Vagina (tissue), 2 donors: ENCODE measurements at regions not wholly inside any gene's neighbourhood (a gene's known extent, or its start where the extent isn't known, plus 50 kb on each side); places are given as distances from the start of the nearest gene placed in this dataset.

Experiments used
- DNase-seq, 2 donors: peaks; one replicate each; pipeline ENCODE4 v3.0.0-alpha.2; 2017; ENCODE audit errors: extremely low spot score in 2 of 2
- H3K27ac ChIP-seq: fragments of 200-600 bp; sonication (generic); one replicate; pipeline ENCODE4 v1.5.1; 2019
- H3K27me3 ChIP-seq: fragments of 200-600 bp; sonication (generic); one replicate; pipeline ENCODE4 v1.5.1; 2019
- H3K36me3 ChIP-seq, 2 donors: fragments of 200-600 bp; sonication (generic); one replicate each; pipeline ENCODE4 v1.5.1; 2017 to 2019
- H3K4me1 ChIP-seq: fragments of 200-600 bp; sonication (generic); one replicate; pipeline ENCODE4 v1.5.1; 2019
- H3K4me3 ChIP-seq, 2 donors: fragments of 200-600 bp; sonication (generic); 1 replicate in 1 of 2; 2 replicates in 1 of 2; pipeline ENCODE4 v1.5.1; 2016 to 2019
- H3K9me3 ChIP-seq: fragments of 200-600 bp; sonication (generic); one replicate; pipeline ENCODE4 v1.5.1; 2019
- CTCF ChIP-seq, 3 experiments: fragments of 450-650 bp in 2 of 3; fragments of 200-600 bp in 1 of 3; sonication (generic) in 1 of 3; IDR thresholded peaks; one replicate each; pipeline ENCODE4 v1.5.1; 2017 to 2019; ENCODE audit warnings: antibody characterized with exemption in 3 of 3, mild to moderate bottlenecking in 2 of 3, moderate library complexity in 2 of 3
- POLR2A ChIP-seq, 2 donors: fragments of 450-650 bp; IDR thresholded peaks; one replicate each; pipeline ENCODE4 v1.6.1; 2017; ENCODE audit warnings: antibody characterized with exemption in 2 of 2, mild to moderate bottlenecking in 2 of 2, moderate library complexity in 2 of 2
- POLR2AphosphoS5 ChIP-seq, 2 donors: sonication (generic); formaldehyde crosslinking; IDR thresholded peaks; one replicate each; pipeline ENCODE4 v1.9.0; 2017; ENCODE audit warnings: antibody characterized with exemption in 2 of 2, mild to moderate bottlenecking in 2 of 2, low read depth in 1 of 2; ENCODE audit not compliant: insufficient read depth in 1 of 2
- intact Hi-C: fragments of 100-400 bp; cut with DNase I; formaldehyde crosslinking; loops from one replicate; pipeline ENCODE4 v1.15.1; 2023

- intact Hi-C loops, result no loop called here
- no peaks in the 10 kb centered on the region for H3K9me3 ChIP-seq
Observed at GRCh38 chr3:154684440-154684839, 254.4 kb upstream of the GPR149 start.

GRCh38 chr3:154684021-154684420 is 254.0 kb upstream of the GPR149 start:
- Histone ChIP-seq H3K27me3 (no peaks in the 10 kb centered on the region), H3K4me1 (no peaks in the 10 kb centered on the region), H3K4me3 (no peak overlapping the region), H3K27ac (no peak overlapping the region), H3K9me3 (no peaks in the 10 kb centered on the region), H3K36me3 (no peaks in the 10 kb centered on the region)
- intact Hi-C loops, result no loop called here
- TF ChIP-seq POLR2AphosphoS5 (IDR thresholded peaks at IDR 0.05; ENCODE audit: insufficient read depth in 1 of 2, low read depth in 1 of 2), result no peak
- TF ChIP-seq CTCF (IDR thresholded peaks at IDR 0.05), result no peak
- TF ChIP-seq POLR2A (IDR thresholded peaks at IDR 0.05), result no peak
- no peak for DNase-seq

More at GRCh38 chr3:154684440-154684839, 254.4 kb upstream of the GPR149 start:
- Histone ChIP-seq H3K36me3 (no peaks in the 10 kb centered on the region), H3K27me3 (no peaks in the 10 kb centered on the region), H3K4me1 (no peaks in the 10 kb centered on the region), H3K27ac (no peak overlapping the region), H3K4me3 (no peak overlapping the region)
- DNase-seq, result no peak
- TF ChIP-seq CTCF (IDR thresholded peaks at IDR 0.05), result no peak

- DNase-seq, result no peak
- H3K4me3 ChIP-seq, result no peak overlapping the region
- no peaks in the 10 kb centered on the region for H3K4me1 ChIP-seq
- no peaks in the 10 kb centered on the region for H3K27me3 ChIP-seq
- TF ChIP-seq POLR2AphosphoS5 (IDR thresholded peaks at IDR 0.05; ENCODE audit: insufficient read depth in 1 of 2, low read depth in 1 of 2) (no peak), POLR2A (IDR thresholded peaks at IDR 0.05) (no peak), CTCF (IDR thresholded peaks at IDR 0.05) (no peak)
- no peaks in the 10 kb centered on the region for H3K36me3 ChIP-seq
- intact Hi-C loops, result no loop called here
- H3K27ac ChIP-seq, result no peak overlapping the region
- H3K9me3 ChIP-seq, result no peaks in the 10 kb centered on the region
Observed at GRCh38 chr3:154678041-154678654, 248.2 kb upstream of the GPR149 start.

GRCh38 chr3:154668835-154669234 is 238.8 kb upstream of the GPR149 start:
- DNase-seq, result no peak
- Histone ChIP-seq H3K36me3 (no peaks in the 10 kb centered on the region), H3K4me1 (no peaks in the 10 kb centered on the region), H3K27me3 (no peaks in the 10 kb centered on the region), H3K4me3 (no peak overlapping the region), H3K27ac (no peak overlapping the region), H3K9me3 (no peaks in the 10 kb centered on the region)
- TF ChIP-seq CTCF (IDR thresholded peaks at IDR 0.05), result no peak
- no peak for TF ChIP-seq POLR2AphosphoS5 (IDR thresholded peaks at IDR 0.05; ENCODE audit: insufficient read depth in 1 of 2, low read depth in 1 of 2)
- intact Hi-C loops, result no loop called here

GRCh38 chr3:154668187-154668586 is 238.2 kb upstream of the GPR149 start:
- Histone ChIP-seq H3K9me3 (no peaks in the 10 kb centered on the region), H3K4me3 (no peak overlapping the region), H3K36me3 (no peaks in the 10 kb centered on the region), H3K4me1 (no peaks in the 10 kb centered on the region), H3K27me3 (no peaks in the 10 kb centered on the region), H3K27ac (no peak overlapping the region)
- TF ChIP-seq POLR2AphosphoS5 (IDR thresholded peaks at IDR 0.05; ENCODE audit: insufficient read depth in 1 of 2, low read depth in 1 of 2) (no peak), POLR2A (IDR thresholded peaks at IDR 0.05) (no peak), CTCF (IDR thresholded peaks at IDR 0.05) (no peak)
- no peak for DNase-seq
- intact Hi-C loops, result no loop called here
